ENCODE measurements at regions not wholly inside any gene's neighbourhood (a gene's known extent, or its start where the extent isn't known, plus 50 kb on each side); places are given as distances from the start of the nearest gene placed in this dataset.

- DNase-seq (ENCODE audit: low read depth in 4 of 4, low spot score in 3 of 4) = no peak
These were observed 136.4 kb upstream of the TAC1 start for GRCh38 chr7:97595439-97595838.

- no peak for DNase-seq (ENCODE audit: low read depth in 4 of 4, low spot score in 3 of 4)
These were observed 129.9 kb upstream of the TAC1 start for GRCh38 chr7:97601931-97602457.

- DNase-seq (ENCODE audit: low read depth in 4 of 4, low spot score in 3 of 4) = no peak
These were observed 111.4 kb upstream of the TAC1 start for GRCh38 chr7:97620495-97620894.

DNA sequence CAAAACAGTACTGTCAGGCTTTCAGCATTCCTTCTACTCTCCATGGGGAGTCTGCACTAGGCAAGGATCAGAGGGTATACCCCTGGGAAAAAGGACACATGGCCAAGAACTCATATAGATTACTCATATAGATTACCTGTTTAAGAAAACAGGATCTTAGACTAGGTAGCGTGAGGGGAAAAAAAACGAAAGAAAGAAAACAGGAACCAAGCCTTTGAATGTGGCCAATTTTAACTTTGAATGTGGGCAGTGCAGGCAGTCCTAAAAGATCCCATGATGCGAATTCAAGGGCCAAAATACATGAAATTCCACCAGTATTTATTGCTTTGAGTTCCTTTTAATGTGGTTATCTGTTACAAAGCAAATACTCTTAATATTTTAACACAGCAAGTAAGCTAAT lies 108.6 kb upstream of the TAC1 start:
- DNase-seq (ENCODE audit: low read depth in 4 of 4, low spot score in 3 of 4) = no peak

DNA sequence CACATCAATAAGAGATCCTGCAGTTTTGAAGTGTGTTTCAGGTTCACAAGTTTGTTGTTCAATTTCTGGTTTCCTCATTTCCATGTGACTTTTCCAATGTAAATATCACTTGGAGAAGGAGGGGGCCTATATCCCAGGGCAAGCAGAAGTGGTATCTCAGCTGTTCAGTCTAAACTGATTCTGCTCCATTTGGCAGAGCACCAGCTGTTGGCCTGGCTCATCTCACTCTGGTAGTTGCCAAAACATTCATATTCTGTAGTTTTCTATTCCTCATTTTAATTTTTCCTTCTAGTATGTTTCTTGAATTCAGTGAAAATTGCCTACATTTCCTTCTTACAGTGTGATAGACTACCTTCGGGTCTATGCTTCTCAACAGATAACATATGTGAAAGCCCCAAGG lies 101.8 kb upstream of the TAC1 start:
- no peak for DNase-seq (ENCODE audit: low read depth in 4 of 4, low spot score in 3 of 4)

GRCh38 chr7:97635622-97636021 lies 96.3 kb upstream of the TAC1 start:
- no peak for DNase-seq (ENCODE audit: low read depth in 4 of 4, low spot score in 3 of 4)

DNA sequence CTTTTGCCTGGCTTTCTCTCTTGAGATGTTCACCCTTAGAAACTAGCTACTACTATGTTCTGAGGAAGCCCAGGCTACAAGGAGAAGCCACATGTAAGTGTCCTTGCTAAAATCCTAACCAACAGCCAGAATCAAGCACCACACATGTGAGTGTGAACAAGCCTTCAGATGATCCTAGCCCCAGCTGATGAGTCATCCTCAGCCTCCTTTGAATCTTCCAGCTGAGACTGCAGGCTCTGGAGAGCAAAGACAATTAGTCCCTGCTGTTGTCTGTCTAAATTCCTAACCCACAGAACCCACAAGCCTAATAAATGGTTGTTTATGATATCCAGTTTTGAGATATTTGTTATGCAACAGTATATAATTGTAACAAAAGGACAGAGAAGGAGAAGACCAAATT lies 92.8 kb upstream of the TAC1 start:
- no peak for DNase-seq (ENCODE audit: low read depth in 4 of 4, low spot score in 3 of 4)

- DNase-seq (ENCODE audit: low read depth in 4 of 4, low spot score in 3 of 4) = no peak
These were observed 72.4 kb upstream of the TAC1 start for GRCh38 chr7:97659363-97660045.

- DNase-seq (ENCODE audit: low read depth in 4 of 4, low spot score in 3 of 4) = no peak
These were observed 64.5 kb upstream of the TAC1 start for GRCh38 chr7:97667359-97667758.

DNA sequence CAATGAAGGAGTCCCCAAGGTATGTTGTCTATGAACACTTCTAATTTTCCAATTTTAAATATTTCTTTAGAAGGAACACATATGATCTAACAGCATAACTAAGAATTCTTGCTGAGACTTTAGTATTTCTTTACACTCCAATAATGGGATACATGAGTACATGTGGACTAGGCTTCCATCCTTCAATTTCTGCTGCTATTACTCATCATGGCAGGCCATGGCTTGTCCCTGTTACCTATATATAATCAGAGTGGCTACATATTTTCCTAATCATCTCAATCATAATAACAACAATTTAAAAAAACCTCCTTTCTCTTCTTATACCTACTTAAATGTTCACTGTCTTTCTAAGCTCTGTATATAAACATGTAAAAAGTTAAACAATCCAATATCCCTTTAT lies 60.3 kb upstream of the TAC1 start:
- DNase-seq (ENCODE audit: low read depth in 4 of 4, low spot score in 3 of 4) = no peak

GRCh38 chr7:97680622-97681021 lies 51.3 kb upstream of the TAC1 start:
- DNase-seq (ENCODE audit: low read depth in 4 of 4, low spot score in 3 of 4) = no peak
